Activated CD4-positive, alpha-beta T cell treated with anti-CD3 and anti-CD28 coated beads, Interleukin-2, amount 50 U/mL, for 4 hours (primary cell): ENCODE measurements at regions not wholly inside any gene's neighbourhood (a gene's known extent, or its start where the extent isn't known, plus 50 kb on each side); places are given as distances from the start of the nearest gene placed in this dataset.

Source experiments
- DNase-seq, 2 experiments: peaks; one replicate each; pipeline ENCODE4 v3.0.0-alpha.2; 2020

GRCh38 chr15:95556225-95556624 lies 774.3 kb upstream of the NR2F2 start:
- DNase-seq = no peak

GRCh38 chr15:95556866-95557225 lies 773.7 kb upstream of the NR2F2 start:
- no peak for DNase-seq

DNA sequence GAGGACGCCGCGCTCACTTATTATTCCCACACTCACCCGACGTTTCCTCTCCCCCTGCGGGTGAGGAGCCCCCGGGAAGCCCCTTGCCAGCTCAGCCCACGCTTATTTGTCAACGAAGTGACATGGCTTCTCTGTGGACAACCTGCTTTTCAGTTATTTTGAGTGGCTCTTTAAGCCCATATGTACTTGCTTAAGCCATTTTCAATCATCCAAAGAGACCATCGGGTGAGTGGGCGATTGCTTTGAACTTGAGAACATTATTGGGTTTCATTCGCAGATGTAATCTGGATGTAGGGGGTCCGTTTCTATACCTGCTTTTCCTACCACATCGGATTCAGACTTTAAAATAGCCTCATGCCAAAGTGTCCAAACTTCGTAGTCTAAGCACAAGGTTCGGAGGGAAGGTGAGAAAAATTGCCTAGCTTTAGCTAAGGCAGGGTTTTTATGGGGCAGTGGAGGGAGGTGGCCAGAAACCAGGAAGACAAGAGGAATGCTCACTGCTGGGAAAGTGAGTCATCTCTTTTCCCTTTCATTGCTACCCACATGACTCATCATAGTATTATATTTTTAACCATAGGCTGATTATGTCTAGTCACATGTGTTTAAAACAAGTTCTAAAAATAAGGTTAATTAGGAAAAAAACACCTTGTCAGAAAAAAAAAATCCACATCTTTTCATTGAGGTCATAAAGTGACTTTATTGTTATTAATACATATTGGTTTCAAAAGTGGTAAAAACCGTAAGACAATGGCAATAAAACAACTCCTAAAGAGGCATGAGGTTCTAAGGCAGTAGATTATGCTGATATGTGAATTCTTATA lies 773.1 kb upstream of the NR2F2 start:
- no peak for DNase-seq

DNA sequence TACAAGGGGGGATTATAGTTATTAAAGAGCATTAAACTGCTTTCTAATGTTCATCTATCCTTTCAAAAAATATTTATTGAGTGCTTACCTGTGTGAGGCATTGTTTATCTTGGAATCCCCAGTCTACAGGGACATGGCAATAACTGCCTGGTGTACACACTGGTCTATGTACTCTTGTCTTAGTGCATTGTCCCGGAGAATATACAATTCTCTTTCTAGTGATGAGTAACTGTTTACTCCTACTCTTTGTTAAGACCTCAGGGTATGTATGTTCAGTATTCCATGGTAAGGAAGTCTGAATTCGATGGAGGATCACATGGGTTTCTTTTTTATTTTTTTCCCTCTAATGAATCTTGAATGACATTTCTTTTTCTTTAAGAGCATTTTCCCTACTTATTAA lies 772.4 kb upstream of the NR2F2 start:
- DNase-seq = no peak

DNA sequence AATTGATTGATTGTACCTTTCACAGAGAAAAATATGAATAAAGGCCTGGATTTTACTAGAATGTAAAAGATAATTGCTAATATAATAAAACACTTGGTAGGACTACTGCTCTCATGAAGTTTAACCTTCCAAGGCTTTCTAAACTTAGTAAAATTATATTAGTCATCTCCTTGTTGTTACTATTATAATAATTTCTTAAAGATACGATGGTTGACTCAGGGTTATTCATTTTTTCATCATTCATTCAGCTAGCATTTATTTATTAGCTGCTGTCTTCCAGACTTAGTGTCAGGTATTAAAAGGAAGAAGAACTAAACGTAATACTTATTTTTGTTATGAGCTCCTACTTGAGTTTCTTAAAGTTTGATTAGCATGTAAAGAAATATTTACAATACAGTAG lies 771.6 kb upstream of the NR2F2 start:
- DNase-seq = no peak

DNA sequence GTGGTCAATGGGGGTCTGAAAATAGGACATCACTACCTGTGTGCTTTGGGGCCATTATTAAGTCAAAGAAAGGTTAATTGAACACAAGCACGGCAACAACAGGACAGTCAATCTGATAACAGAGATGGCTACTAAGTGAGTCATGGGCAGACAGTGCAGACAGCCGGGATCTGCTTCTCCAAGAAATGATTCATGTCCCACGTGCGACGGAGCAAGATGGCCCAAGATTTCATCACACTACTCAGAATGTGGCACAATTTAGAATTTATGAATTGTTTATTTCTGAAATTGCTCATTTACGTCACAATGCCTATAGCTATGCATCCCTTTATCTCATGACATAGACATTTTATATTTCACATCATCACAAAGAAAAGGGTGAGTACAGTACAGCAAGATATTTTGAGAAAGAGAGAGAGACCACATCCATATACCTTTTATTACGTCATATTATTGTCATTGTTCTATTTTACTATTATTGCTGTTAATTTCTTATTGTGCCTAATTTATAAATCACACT lies 770.6 kb upstream of the NR2F2 start:
- DNase-seq = no peak

DNA sequence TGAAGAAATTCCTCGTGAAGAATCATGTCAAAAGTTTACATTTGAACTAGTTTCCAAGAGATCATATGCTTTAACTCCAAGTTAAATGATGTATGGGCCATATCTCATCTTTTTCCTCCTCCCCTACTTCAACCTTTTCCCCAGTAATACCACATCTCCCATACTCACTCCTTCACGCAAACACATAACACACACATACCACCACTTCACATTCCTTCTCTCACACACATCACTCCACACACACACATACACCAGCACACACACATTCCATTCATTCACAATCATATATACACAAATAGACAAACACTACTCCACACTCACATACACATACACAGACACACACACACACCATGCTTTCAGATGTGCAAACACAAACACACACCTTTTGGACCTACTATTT lies 769.0 kb upstream of the NR2F2 start:
- DNase-seq = no peak

DNA sequence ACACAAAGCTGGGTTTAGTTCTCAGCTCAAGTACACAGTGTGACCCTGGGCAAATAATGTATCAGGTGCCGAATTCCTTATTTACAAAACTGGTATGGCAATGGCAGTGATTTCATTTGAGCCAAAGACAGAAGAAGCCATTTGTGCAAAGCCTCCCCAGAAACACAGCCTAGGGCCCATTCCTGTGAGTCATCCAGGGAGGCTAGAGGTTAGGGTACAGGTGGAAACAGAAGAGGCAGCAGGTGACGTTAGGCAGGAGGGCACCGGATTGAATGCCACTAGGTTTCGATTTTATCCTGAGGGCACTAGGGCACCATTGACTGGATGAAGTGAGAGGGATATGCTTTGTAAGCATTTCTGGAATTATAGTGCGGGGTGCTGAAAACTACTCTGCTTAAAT lies 766.9 kb upstream of the NR2F2 start:
- no peak for DNase-seq

DNA sequence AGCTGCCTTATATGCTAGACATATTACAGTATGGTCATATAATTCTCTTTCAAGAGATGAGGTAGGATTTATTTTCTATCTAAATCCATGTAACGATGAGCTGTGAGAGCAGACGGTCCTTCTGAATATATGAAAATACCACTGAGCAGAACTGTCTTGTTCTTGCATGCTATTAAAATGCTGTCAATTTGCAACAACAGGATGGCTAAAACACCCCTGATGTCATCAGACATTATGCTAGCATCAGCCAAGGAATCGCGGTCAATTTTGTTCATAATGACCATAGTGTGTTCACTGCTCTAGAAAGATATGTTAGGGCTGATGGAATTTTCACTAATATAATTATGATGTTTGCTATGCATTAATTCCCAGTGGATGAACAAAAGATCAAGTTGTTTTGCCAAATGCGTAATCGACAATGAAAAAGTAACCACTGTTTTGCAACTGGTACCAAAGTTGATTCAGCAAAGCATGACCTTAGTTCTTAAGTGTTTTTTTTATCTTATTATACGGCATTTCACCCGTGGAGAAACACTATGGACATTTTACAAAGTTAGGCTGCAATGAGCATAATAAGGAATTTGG lies 765.4 kb upstream of the NR2F2 start:
- DNase-seq = no peak

GRCh38 chr15:95565690-95566089 lies 764.8 kb upstream of the NR2F2 start:
- DNase-seq = no peak

DNA sequence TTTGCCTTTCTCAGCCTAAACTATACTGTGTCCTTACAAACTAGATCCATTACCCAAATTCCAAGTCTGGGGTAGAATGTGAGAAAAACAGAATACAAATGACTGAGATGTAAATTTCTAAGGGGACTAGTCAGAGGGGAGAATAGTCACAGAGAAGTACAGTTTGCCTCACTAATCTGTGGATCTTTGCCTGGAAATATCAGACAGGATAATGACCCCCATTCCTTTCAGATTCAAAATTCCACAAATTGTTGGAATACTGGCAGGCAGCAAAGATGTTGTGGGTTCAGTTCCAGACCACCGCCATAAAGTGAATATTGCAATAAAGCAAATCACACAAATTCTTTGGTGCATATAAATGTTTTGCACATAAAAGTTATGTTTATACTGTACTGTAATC lies 762.8 kb upstream of the NR2F2 start:
- no peak for DNase-seq

DNA sequence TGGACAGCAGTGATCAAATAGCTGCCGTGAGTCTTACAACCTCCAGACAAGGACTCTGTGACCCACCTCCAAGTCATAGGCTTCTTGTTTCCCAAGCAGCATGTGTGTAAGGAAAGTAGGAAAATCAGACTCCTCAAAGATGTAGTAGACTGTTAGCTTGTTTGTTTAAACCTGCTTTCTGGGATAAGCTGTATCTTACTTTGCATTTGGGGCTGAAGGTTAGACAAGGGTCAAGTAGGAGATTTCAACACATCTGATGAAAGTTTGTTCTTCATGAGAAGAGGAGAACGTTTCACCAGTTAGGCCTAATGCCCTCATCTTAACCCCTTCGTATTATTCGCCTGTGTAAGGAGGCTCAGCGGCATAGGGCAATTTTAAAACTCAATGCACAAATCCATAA lies 756.4 kb upstream of the NR2F2 start:
- no peak for DNase-seq

GRCh38 chr15:95577927-95578326 lies 752.6 kb upstream of the NR2F2 start:
- no peak for DNase-seq

GRCh38 chr15:95580121-95580520 lies 750.4 kb upstream of the NR2F2 start:
- no peak for DNase-seq

GRCh38 chr15:95581595-95581994 lies 748.9 kb upstream of the NR2F2 start:
- DNase-seq = no peak

- DNase-seq = no peak
These were observed 746.4 kb upstream of the NR2F2 start for GRCh38 chr15:95584088-95584487.

GRCh38 chr15:95588056-95588455 lies 742.4 kb upstream of the NR2F2 start:
- no peak for DNase-seq

DNA sequence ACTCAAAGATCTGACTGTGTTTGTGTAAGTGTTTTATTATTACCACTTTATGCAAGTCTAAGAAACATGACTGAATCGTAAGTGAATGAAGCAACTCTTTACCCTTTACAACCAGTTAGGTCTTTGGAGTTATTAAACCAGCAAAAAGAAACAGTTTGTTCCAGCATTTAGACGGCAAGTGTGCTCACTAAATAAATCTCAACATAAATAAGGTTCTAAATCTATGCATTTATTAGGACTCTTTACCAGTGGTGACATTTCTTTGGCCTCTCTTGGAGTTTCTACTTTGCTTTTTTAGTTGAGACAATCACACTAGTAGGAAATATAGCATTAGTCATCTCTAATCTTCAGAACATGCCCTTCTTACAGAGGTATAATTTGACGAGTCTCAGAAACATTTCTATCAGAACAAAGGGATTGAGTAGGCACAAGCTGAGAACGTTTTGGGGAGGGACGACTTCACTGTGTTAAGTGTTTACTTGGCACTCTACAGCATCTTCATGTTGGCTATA lies 739.9 kb upstream of the NR2F2 start:
- no peak for DNase-seq

DNA sequence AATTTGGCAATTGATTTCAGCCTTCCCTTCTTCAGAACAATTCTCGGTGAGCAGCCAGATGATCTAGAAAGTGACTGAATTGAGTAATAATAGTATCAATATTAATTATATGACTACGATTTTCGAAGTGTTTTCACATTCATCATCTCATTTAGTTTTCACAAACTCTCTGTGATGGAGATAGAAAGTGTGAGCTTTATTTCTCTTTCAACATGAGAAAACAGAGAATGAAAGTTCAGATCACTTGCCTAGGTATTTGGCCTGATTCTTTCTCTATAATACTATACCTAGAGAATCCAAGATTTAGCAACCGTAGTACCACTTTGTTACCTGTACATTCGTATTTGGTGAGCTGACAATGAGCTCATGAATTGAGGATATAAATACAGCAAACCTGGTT lies 739.2 kb upstream of the NR2F2 start:
- DNase-seq = no peak

DNA sequence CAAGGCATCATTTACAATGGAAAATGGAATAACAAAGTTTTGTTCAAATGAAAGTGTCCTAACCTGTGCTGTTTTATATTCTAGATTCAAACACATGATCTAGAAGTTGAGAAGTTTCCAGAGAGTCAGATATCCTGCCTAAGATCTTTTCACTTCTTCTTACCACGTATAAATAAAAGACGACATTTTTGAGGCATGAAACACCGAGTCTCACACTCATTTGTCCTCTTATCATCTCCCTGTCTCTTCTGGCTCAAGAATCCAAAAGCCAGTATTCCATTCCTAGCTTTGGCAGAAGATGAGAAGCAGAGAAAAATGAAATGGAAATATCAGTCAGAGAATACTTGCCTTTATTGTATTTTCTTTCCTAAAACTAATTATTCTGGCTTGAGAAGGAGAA lies 738.6 kb upstream of the NR2F2 start:
- no peak for DNase-seq

- no peak for DNase-seq
These were observed 736.0 kb upstream of the NR2F2 start for GRCh38 chr15:95594496-95594895.

GRCh38 chr15:95595759-95596158 lies 734.7 kb upstream of the NR2F2 start:
- DNase-seq = no peak

DNA sequence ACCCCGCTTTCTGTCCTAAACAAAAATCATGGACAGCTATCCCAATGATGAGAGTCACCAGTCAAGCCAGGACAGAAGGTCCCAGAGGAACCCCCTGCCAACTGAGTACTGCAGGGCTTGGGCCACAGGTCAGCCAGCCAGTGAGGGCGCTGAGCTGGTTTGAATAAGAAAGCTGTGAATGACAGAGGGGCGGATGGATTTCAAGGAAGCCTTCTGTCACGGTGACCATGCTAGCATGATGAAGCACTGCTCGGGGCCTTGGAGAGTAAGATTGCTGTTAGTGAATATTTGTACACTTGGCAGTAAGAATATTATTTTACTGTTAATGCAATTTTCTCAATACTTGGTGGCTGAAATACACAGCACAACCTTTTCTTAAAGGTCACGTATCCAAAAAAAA lies 734.0 kb upstream of the NR2F2 start:
- DNase-seq = no peak

- DNase-seq = no peak
These were observed 732.1 kb upstream of the NR2F2 start for GRCh38 chr15:95598251-95598855.
